Sciatic nerve (tissue), 2 donors: ENCODE measurements at regions not wholly inside any gene's neighbourhood (a gene's known extent, or its start where the extent isn't known, plus 50 kb on each side); places are given as distances from the start of the nearest gene placed in this dataset.

Experiments used
- ATAC-seq: fragments of 200-7000 bp; cut with Tn5 transposase; one replicate; pipeline ENCODE4 v1.9.1; 2020; ENCODE audit warnings: mild to moderate bottlenecking, moderate library complexity
- DNase-seq: peaks from one replicate; pipeline ENCODE4 v3.0.0-alpha.2; 2020; ENCODE audit warnings: low spot score
- intact Hi-C: fragments of 100-400 bp; cut with DNase I; formaldehyde crosslinking; loops from one replicate; pipeline ENCODE4 v1.14.2; 2022
- donor health status: DM: no; HTN: no; CAD: no.
- donor health status: DM: no; HTN: no; CAD: no.

GRCh38 chr10:3951993-3952392 is 167.0 kb upstream of the KLF6 start:
- intact Hi-C loops = loop anchor here (2.0 kb wide), 1 partner anchor 771 kb away; no protein-coding TSS in a partner anchor
- peak; percentile 72 for ATAC-seq
- DNase-seq = no peak

GRCh38 chr10:3950676-3951275 is 165.8 kb upstream of the KLF6 start:
- DNase-seq (no peak), ATAC-seq (no peak)
- intact Hi-C loops = no loop called here

GRCh38 chr10:3949711-3950110 is 164.7 kb upstream of the KLF6 start:
- peak; percentile 53 for ATAC-seq
- intact Hi-C loops = no loop called here
- no peak for DNase-seq

DNA sequence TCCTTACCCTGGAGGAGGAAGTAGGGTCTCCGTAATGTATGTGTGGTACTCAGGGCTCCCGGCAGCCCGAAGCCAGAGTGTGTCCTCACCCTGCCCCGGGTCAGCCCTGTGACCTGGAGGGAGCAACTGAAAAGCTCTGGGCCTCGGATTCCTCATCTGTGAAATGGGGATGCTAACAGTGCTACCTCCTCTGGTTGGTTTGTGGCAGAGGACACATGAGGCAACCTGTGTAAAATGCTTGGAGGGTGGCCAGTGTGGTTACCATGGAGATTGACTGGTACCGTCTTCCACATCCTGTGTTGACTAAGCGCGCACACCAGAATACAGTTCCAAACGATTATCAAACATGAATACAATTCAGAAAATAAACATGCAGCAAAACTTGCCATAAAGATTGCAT is 163.8 kb upstream of the KLF6 start:
- ATAC-seq = peak; percentile 18
- no peak for DNase-seq
- intact Hi-C loops = no loop called here

GRCh38 chr10:3946234-3947229 is 161.5 kb upstream of the KLF6 start:
- ATAC-seq = no peak
- DNase-seq = no peak
- intact Hi-C loops = no loop called here

GRCh38 chr10:3945026-3945425 is 160.0 kb upstream of the KLF6 start:
- intact Hi-C loops = no loop called here
- DNase-seq (no peak), ATAC-seq (no peak)

DNA sequence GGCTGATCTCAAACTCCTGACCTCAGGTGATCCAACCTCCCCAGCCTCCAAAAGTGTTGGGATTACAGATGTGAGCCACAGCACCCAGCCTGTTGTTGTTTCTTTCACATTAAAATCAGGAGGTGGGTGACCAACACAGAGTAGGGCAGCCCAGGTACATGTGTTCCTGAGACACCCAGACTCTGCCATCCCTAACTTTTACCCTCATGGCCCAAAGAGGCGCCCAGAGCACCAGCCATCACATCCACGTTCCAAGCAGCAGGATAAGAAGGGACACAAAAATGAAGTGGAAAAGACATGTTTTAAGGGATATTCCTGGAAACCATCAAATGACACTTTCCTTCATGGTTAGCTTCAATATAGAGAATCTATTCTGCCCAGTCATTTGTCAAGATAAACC is 159.6 kb upstream of the KLF6 start:
- ATAC-seq (no peak), DNase-seq (no peak)
- intact Hi-C loops = no loop called here

DNA sequence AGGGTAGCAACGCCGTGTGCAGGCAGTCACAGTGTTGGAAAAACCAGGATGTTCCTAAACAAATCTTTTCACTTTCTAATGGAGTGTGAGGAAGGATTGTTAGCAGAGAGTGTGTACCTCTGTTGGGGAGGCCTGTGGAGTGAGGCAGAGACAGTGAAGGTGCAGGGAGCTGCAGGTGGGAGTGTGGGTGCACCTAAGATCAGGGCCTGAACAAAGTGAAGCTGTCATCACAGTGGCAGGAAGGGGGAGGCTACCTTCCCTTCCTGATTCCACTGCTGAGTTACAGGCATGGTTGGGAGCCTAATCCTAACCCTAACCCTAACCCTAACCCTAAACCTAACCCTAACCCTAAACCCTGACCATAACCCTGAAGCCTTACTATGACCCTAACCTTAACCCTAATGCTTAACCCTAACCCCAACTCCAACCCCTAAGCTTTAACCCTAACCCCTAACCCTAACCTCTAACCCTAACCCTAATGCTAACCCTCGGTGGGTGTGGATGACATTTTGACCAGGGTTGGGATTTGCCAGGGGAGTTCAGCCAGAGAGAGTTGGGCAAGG is 158.8 kb upstream of the KLF6 start:
- intact Hi-C loops = no loop called here
- ATAC-seq (no peak), DNase-seq (no peak)

DNA sequence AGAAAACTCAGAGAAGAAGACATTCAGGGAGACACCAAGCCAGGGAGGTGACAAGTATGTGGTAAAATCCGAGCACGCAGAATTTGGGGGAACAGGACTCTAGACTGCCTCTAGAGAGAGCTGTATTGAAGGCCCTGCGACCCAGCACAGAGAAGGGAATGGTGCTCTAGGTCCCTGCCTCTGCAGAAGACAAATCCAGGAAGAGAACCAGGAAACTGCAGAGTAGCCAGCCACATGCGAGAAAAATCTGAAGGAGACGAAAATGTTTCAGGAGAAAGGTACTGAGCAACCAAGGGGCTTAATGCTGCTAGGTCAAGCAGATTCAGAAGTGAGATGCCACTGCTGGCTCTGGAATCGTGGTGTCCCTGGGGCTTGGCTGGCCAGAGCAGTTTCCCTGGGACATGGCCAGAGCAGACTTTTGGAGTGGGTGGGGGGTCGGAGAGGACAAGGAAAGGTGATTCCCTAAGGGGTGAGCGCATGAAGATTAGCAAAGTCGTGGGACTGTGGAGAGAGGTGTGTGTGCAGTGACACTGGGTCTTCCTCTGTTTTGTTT is 158.0 kb upstream of the KLF6 start:
- ATAC-seq = no peak
- DNase-seq = no peak
- intact Hi-C loops = no loop called here

DNA sequence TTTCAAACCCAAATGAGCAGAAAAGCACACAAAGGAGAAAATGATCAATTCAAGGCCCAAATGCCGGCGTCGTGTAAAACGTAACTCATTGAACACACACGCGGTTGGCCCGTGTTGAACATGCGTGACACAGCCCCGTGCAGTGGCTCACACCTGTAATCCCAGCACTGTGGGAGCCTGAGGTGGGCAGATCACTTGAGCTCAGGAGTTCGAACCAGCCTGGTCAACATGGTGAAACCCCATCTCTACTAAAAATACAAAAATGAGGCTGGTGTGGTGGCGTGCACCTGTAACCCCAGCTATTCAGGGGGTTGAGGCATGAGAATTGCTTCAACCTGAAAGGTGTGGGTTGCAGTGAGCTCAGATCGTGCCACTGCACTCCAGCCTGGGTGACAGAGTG is 156.7 kb upstream of the KLF6 start:
- no peak for DNase-seq
- intact Hi-C loops = no loop called here
- no peak for ATAC-seq

DNA sequence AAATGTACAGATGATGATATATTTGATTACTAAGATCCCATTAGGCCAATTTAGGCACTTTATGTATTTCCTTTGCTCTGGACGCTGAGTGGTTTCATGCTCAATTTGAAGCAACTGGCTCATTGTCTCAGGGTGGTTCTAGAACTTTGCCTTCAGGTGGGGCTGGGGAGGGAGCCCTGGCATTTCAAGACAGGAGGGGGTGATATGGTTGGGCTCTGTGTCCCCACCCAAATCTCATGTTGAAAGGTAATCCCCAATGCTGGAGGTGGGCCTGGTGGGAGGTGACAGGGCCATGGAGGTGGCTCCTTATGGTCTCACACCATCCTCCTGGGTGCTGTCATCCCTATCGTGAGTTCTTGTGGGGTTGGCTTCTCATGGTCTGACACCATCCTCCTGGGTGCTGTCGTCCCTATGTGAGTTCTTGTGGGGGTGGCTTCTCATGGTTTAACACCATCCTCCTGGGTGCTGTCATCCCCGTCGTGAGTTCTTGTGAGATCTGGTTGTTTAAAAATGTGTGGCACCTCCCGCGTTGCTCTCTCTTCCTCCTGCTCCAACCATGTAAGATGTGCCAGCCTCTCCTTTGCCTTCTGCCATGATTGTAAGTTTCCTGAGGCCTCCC is 151.5 kb upstream of the KLF6 start:
- intact Hi-C loops = no loop called here
- DNase-seq (no peak), ATAC-seq (no peak)

- peak; percentile 23 for ATAC-seq
- intact Hi-C loops = no loop called here
- no peak for DNase-seq
Measured at GRCh38 chr10:3935933-3936359, 150.9 kb upstream of the KLF6 start.

DNA sequence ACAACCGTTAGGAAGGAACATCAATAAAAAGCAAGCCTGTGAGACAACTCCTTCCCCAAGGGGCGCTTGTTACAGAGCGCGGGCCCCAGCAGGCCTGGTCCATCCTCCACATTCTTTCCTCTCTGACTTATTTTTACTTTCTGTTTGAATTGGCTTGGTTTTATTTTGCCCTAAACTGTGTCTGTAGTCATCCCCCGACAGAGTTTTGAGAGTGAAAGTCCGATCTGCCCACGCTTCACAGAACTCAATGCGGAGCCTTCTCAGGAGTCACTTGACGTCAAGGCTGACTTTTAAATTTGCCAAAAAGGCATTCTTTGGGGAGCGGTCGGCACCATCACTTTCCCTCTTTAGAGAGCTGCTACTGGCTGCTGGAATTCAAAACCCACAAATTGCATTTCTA is 150.1 kb upstream of the KLF6 start:
- peak; percentile 70 for DNase-seq
- intact Hi-C loops = no loop called here

DNA sequence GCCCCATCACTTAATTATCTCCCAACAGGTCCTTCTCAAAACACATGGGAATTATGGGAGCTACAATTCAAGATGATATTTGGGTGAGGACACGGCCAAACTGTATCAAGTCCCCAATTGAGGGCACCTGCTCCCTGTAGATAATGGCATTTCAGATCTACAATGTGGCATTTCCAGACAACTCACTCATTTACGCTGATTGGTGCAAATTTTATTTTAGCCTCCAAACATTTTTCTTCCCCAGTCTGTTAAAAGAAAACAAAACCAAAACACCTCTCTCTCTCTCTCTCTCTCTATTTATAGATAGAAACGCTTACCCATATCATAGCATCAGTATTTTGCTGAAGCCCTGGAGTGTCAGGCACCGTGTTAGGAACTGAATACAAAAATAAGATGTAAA is 148.7 kb upstream of the KLF6 start:
- intact Hi-C loops = no loop called here
- no peak for DNase-seq
- no peak for ATAC-seq

More for the DNA sequence above, 150.1 kb upstream of the KLF6 start:
- peak; percentile 94 for ATAC-seq

DNA sequence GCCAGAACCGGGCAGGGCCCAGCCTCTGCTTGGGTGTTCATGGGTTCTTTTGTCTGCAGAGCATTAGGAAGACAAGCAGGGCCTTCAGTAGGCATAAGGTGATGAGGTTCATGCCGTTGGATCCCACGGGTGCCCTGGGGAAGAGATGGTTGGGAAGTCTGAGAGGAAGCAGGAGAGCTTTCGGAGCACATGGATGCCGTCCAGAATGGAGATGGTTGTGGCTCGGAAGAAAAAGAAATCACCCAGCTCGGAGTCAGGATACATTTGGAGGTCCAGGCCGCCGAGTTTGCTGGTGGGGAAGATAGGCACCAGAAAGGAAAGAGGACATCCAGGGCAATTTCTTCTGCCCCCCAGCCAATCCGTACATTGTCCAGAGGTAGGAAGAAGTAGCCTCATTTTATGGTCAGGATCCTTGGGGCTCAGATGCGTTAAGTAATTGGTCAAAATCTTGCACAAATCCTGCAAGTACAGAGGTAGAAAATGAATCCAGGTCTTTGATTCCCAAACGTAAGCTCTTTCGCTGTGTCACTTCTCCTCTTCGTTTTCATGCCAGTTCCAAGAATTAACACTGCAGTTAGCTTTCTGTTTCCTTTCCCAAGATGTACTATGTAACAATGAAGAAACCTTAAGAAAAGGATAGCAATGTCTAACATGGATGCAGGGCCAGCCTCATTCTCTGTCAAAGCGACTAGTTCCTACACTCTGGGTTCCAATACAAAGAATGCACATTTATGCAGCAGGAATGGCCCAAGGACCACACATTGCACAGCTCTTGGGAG is 147.8 kb upstream of the KLF6 start:
- no peak for ATAC-seq

DNA sequence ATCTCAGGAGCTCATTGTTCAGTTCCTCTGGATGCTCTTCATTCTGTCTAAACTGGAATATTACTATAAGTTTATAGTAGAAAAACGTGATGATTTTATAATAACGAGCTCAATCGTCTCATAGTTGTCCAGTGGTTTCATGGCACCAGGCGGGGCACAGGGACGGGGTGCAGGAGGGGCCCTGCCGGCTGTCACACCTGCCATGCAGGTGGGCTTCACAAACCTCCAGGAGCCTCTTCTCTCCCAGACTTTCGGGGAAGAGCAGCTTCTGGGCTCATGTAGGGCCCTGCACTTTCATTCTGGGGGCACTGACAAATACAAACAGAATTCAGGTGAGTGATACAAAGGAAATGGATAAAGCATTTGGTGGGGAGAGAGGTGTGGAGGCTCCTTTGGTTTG is 146.9 kb upstream of the KLF6 start:
- intact Hi-C loops = no loop called here
- no peak for ATAC-seq
- no peak for DNase-seq

More for the DNA sequence above, 147.8 kb upstream of the KLF6 start:
- intact Hi-C loops = no loop called here
- DNase-seq = no peak

DNA sequence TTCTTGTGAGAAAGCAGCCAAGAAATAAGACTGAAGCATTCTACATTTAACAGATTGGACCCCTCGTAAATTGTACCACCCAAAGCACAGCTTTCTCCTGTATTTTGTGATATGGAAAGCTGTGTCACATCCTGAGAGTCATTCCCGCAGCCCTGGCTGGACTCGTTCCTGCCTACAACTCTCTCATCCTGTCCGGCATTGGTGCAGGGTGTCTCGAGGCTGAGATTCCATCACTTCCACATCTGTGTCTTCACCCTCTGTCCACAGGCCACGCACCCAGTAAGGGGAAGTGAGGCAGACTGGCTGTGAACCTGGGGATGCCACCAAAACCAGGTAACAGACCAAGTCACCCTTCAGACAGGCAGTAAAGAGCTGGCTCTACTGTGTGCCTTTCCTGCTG is 146.2 kb upstream of the KLF6 start:
- intact Hi-C loops = no loop called here
- DNase-seq (no peak), ATAC-seq (no peak)

GRCh38 chr10:3928569-3928968 is 143.6 kb upstream of the KLF6 start:
- intact Hi-C loops = no loop called here
- DNase-seq (no peak), ATAC-seq (no peak)

DNA sequence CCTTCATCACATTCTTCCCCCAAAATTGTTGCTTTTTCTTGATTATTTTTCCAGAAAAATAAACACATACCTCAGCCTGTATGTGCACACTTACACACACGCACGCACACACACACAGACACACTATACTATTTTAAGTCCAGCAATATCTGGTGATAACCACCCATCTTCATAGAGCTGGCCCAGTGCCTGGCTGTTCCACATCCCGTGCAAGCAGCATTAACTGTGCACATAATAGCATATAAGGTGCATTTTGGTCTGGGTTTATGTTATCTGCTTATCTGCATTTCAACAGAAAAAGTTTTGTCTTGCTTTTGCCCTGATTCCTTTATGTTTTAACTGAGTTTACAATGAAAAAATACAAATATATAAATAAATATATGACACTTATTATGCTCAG is 143.1 kb upstream of the KLF6 start:
- ATAC-seq (no peak), DNase-seq (no peak)
- intact Hi-C loops = no loop called here
